ENCODE measurements at regions not wholly inside any gene's neighbourhood (a gene's known extent, or its start where the extent isn't known, plus 50 kb on each side); places are given as distances from the start of the nearest gene placed in this dataset.

DNA sequence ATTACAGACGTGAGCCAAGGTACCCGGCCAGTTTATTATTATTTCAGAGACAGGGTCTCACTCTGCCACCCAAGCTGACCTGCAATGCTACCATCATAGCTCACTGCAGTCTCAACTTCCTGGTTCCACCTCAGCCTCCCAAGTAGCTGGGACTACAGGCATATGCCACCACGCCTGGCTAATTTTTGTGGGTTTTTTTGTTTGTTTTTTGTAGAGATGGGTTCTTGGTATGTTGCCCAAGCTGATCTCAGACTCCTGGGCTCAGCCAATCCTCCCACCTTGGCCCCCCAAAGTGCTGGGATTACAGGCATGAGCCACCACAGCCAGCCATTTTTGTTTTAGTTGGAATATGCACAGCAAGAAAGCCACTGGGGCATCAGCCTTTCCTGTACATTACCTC, 115.7 kb downstream of the MRM1 start:
- DNase-seq, result no peak
- Histone ChIP-seq H3K4me3 (ENCODE audit: low read depth, low read length) (no peak overlapping the region), H3K27me3 (ENCODE audit: insufficient read depth, low read depth, severe bottlenecking) (no peaks in the 10 kb centered on the region), H3K27ac (no peak overlapping the region), H3K9me3 (ENCODE audit: severe bottlenecking) (no peaks in the 10 kb centered on the region), H3K36me3 (no peaks in the 10 kb centered on the region)
- TF ChIP-seq, protein P1, sequence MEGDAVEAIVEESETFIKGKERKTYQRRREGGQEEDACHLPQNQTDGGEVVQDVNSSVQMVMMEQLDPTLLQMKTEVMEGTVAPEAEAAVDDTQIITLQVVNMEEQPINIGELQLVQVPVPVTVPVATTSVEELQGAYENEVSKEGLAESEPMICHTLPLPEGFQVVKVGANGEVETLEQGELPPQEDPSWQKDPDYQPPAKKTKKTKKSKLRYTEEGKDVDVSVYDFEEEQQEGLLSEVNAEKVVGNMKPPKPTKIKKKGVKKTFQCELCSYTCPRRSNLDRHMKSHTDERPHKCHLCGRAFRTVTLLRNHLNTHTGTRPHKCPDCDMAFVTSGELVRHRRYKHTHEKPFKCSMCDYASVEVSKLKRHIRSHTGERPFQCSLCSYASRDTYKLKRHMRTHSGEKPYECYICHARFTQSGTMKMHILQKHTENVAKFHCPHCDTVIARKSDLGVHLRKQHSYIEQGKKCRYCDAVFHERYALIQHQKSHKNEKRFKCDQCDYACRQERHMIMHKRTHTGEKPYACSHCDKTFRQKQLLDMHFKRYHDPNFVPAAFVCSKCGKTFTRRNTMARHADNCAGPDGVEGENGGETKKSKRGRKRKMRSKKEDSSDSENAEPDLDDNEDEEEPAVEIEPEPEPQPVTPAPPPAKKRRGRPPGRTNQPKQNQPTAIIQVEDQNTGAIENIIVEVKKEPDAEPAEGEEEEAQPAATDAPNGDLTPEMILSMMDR (IDR thresholded peaks at IDR 0.05; ENCODE audit: low read depth, low read length), result no peak

DNA sequence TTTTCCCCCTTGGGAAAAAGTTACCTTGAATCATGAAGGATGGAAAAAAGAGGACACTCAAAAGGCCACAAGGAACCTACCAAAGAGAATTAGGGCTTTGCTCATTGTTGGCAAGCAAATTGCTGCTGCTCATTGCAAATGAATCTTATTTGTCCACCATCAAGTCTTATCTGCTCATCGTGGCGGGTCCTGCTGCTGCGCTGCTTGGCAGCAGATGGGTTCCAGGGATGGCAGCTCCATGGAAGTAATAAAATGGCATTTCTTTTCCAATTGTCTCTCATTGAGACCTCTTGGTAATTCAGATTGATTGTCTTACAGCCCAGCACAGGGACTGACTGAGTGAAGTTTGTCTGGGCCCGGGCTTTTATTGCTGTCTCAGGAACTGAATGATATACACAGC, 118.7 kb downstream of the MRM1 start:
- Histone ChIP-seq H3K36me3 (no peaks in the 10 kb centered on the region), H3K9me3 (ENCODE audit: severe bottlenecking) (no peaks in the 10 kb centered on the region), H3K4me3 (ENCODE audit: low read depth, low read length) (no peak overlapping the region), H3K27ac (no peak overlapping the region), H3K27me3 (ENCODE audit: insufficient read depth, low read depth, severe bottlenecking) (no peaks in the 10 kb centered on the region)
- no peak for DNase-seq
- TF ChIP-seq, protein P1 (IDR thresholded peaks at IDR 0.05; ENCODE audit: low read depth, low read length), result no peak

GRCh38 chr17:36721560-36722120, 120.3 kb downstream of the MRM1 start:
- H3K27me3 ChIP-seq (ENCODE audit: insufficient read depth, low read depth, severe bottlenecking), result no peaks in the 10 kb centered on the region
- no peak for DNase-seq
- no peak overlapping the region for H3K27ac ChIP-seq
- no peak overlapping the region for H3K4me3 ChIP-seq (ENCODE audit: low read depth, low read length)
- H3K9me3 ChIP-seq (ENCODE audit: severe bottlenecking), result no peaks in the 10 kb centered on the region
- TF ChIP-seq, protein P1 (IDR thresholded peaks at IDR 0.05; ENCODE audit: low read depth, low read length), result no peak
- no peaks in the 10 kb centered on the region for H3K36me3 ChIP-seq

DNA sequence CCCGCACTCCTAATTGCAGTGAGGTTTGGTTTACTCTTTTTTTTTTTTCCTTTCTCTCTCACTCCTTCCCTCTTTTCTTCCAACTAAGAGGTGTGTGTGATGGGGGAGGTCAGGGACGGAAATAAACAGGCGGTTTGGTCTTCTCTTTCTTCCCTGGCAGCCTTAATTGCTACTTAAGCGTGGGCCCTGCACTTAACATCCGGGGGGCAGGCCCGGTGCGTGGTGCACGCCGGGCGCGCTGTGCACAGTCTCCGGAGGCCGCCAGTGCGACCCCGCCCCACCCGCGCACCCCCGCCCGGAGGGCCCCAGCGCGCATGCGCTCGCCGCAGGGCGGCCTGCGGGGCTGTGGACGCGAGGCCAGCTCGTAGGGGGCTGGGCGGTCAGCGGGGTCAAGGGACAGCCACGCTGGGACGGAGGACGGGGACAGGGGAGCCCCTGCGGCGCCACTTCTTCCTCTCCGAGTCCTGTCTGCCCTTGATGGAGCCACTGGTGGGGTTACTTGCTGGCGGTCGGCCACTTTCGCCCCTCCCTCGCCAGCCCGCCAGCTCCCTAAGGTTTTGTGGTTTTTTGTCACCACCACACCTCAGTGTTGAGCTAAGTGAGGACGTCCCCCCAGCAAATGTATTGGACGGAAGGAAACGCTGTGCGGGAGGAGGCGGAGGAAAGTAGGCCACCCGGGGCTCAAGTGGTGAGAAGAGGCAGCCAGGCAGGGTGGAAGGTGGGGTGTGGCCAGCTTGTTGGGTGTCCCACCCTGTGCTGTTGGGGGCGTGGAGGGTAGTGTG, 120.9 kb downstream of the MRM1 start:
- no peaks in the 10 kb centered on the region for H3K9me3 ChIP-seq (ENCODE audit: severe bottlenecking)
- H3K36me3 ChIP-seq, result no peaks in the 10 kb centered on the region
- TF ChIP-seq, protein P1 (IDR thresholded peaks at IDR 0.05; ENCODE audit: low read depth, low read length), result no peak
- H3K4me3 ChIP-seq (ENCODE audit: low read depth, low read length), result no peak overlapping the region
- H3K27me3 ChIP-seq (ENCODE audit: insufficient read depth, low read depth, severe bottlenecking), result no peaks in the 10 kb centered on the region
- DNase-seq, result no peak
- H3K27ac ChIP-seq, result no peak overlapping the region

- TF ChIP-seq, protein P1 (IDR thresholded peaks at IDR 0.05; ENCODE audit: low read depth, low read length), result no peak
- H3K27ac ChIP-seq, result no peak overlapping the region
- no peak overlapping the region for H3K4me3 ChIP-seq (ENCODE audit: low read depth, low read length)
- DNase-seq, result no peak
- no peaks in the 10 kb centered on the region for H3K9me3 ChIP-seq (ENCODE audit: severe bottlenecking)
- no peaks in the 10 kb centered on the region for H3K27me3 ChIP-seq (ENCODE audit: insufficient read depth, low read depth, severe bottlenecking)
- H3K36me3 ChIP-seq, result no peaks in the 10 kb centered on the region
Measured at GRCh38 chr17:36722903-36723263, 121.5 kb downstream of the MRM1 start.

Data from WERI-Rb-1 (cell line).